ENCODE measurements at regions not wholly inside any gene's neighbourhood (a gene's known extent, or its start where the extent isn't known, plus 50 kb on each side); places are given as distances from the start of the nearest gene placed in this dataset.

DNA sequence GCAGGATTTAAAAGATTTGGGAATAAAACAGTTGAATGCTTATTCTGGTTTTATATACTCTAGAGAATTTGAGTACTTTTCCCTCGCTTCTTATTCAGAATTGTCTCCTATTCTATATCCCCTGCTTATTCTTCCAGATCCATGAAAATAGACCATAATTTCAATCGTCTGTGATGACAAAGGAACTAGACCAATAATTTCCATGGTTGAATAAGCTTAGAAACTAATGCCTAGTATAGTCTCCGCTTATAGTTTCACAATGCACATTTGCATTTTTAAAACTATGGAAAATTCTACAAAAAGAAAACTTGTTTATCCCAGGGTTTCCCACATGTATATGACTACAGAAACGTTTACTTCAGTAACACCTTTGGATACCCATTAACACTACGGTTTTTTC is 247.4 kb upstream of the NR5A2 start:
- no peak overlapping the region for H3K4me2 ChIP-seq (ENCODE audit: low read length)
- no peaks in the 10 kb centered on the region for H3K27me3 ChIP-seq (ENCODE audit: insufficient read depth, low read length)
- no peaks in the 10 kb centered on the region for H3K9me2 ChIP-seq (ENCODE audit: low read depth, low read length)
- H3K27ac ChIP-seq (ENCODE audit: low read depth, low read length, poor library complexity, severe bottlenecking), result no peak overlapping the region
- H3K36me3 ChIP-seq (ENCODE audit: insufficient read depth, low read length), result no peaks in the 10 kb centered on the region
- H3F3A ChIP-seq (ENCODE audit: insufficient read depth, low read length), result no peaks in the 10 kb centered on the region
- H3K4me3 ChIP-seq (ENCODE audit: low read depth, low read length, poor library complexity, severe bottlenecking), result no peak overlapping the region
- H3K4me1 ChIP-seq (ENCODE audit: insufficient read depth, low read length, severe bottlenecking), result no peaks in the 10 kb centered on the region
- TF ChIP-seq EZH2 (IDR thresholded peaks at IDR 0.05; ENCODE audit: borderline replicate concordance, low read length), result no peak
- no peak for TF ChIP-seq CTCF (IDR thresholded peaks at IDR 0.05; ENCODE audit: low read length)
- H3K79me2 ChIP-seq (ENCODE audit: insufficient read depth, low read length), result no peaks in the 10 kb centered on the region
- H3K9me3 ChIP-seq (ENCODE audit: low read length), result no peaks in the 10 kb centered on the region
- H3K9ac ChIP-seq (ENCODE audit: low read length), result no peak overlapping the region
- no peak overlapping the region for H2AFZ ChIP-seq (ENCODE audit: low read length)
- H4K20me1 ChIP-seq (ENCODE audit: insufficient read depth, low read length), result no peaks in the 10 kb centered on the region

- Histone ChIP-seq H3K9me3 (ENCODE audit: low read length) (no peaks in the 10 kb centered on the region), H3F3A (ENCODE audit: insufficient read depth, low read length) (no peaks in the 10 kb centered on the region), H2AFZ (ENCODE audit: low read length) (no peak overlapping the region), H3K9ac (ENCODE audit: low read length) (no peak overlapping the region), H3K4me3 (ENCODE audit: low read depth, low read length, poor library complexity, severe bottlenecking) (no peak overlapping the region), H3K4me1 (ENCODE audit: insufficient read depth, low read length, severe bottlenecking) (no peaks in the 10 kb centered on the region), H3K79me2 (ENCODE audit: insufficient read depth, low read length) (no peaks in the 10 kb centered on the region), H3K4me2 (ENCODE audit: low read length) (no peak overlapping the region), H3K9me2 (ENCODE audit: low read depth, low read length) (no peaks in the 10 kb centered on the region), H4K20me1 (ENCODE audit: insufficient read depth, low read length) (no peaks in the 10 kb centered on the region), H3K27ac (ENCODE audit: low read depth, low read length, poor library complexity, severe bottlenecking) (no peak overlapping the region), H3K36me3 (ENCODE audit: insufficient read depth, low read length) (no peaks in the 10 kb centered on the region), H3K27me3 (ENCODE audit: insufficient read depth, low read length) (no peaks in the 10 kb centered on the region)
- TF ChIP-seq CTCF (IDR thresholded peaks at IDR 0.05; ENCODE audit: low read length), result no peak
- no peak for TF ChIP-seq EZH2 (IDR thresholded peaks at IDR 0.05; ENCODE audit: borderline replicate concordance, low read length)
Observed at GRCh38 chr1:199780948-199781670, 246.4 kb upstream of the NR5A2 start.

GRCh38 chr1:199784138-199784895 is 243.2 kb upstream of the NR5A2 start:
- Histone ChIP-seq H4K20me1 (ENCODE audit: insufficient read depth, low read length) (no peaks in the 10 kb centered on the region), H3K4me3 (ENCODE audit: low read depth, low read length, poor library complexity, severe bottlenecking) (no peak overlapping the region), H3K9me2 (ENCODE audit: low read depth, low read length) (no peaks in the 10 kb centered on the region), H2AFZ (ENCODE audit: low read length) (no peak overlapping the region), H3K9ac (ENCODE audit: low read length) (no peak overlapping the region), H3K4me2 (ENCODE audit: low read length) (no peak overlapping the region), H3K79me2 (ENCODE audit: insufficient read depth, low read length) (no peaks in the 10 kb centered on the region), H3K27ac (ENCODE audit: low read depth, low read length, poor library complexity, severe bottlenecking) (no peak overlapping the region), H3K9me3 (ENCODE audit: low read length) (no peaks in the 10 kb centered on the region), H3K36me3 (ENCODE audit: insufficient read depth, low read length) (no peaks in the 10 kb centered on the region), H3F3A (ENCODE audit: insufficient read depth, low read length) (no peaks in the 10 kb centered on the region), H3K27me3 (ENCODE audit: insufficient read depth, low read length) (no peaks in the 10 kb centered on the region), H3K4me1 (ENCODE audit: insufficient read depth, low read length, severe bottlenecking) (no peaks in the 10 kb centered on the region)
- TF ChIP-seq CTCF (IDR thresholded peaks at IDR 0.05; ENCODE audit: low read length) (no peak), EZH2 (IDR thresholded peaks at IDR 0.05; ENCODE audit: borderline replicate concordance, low read length) (no peak)

Measured in OCI-LY1 (cell line).